HUES64 (cell line): ENCODE measurements at regions not wholly inside any gene's neighbourhood (a gene's known extent, or its start where the extent isn't known, plus 50 kb on each side); places are given as distances from the start of the nearest gene placed in this dataset.
"Not testable (repeated sequence)": the region's sequence is repeated elsewhere in the genome, so short reads cannot be mapped to it uniquely, and the experiment has no call there.

ENCODE experiments used
- H3K27ac ChIP-seq: 2 replicates; pipeline ENCODE4 v1.7.0; 2013; ENCODE audit warnings: low read depth, low read length, inconsistent platforms
- H3K27me3 ChIP-seq: 2 replicates; pipeline ENCODE4 v1.6.1; 2013; ENCODE audit warnings: mild to moderate bottlenecking, low read length; ENCODE audit not compliant: insufficient read depth
- H3K36me3 ChIP-seq: 2 replicates; pipeline ENCODE4 v1.6.1; 2013; ENCODE audit warnings: mild to moderate bottlenecking, low read length; ENCODE audit not compliant: insufficient read depth
- H3K4me1 ChIP-seq: 2 replicates; pipeline ENCODE4 v1.6.1; 2013; ENCODE audit warnings: mild to moderate bottlenecking, low read length, moderate library complexity; ENCODE audit not compliant: insufficient read depth
- H3K4me3 ChIP-seq: 2 replicates; pipeline ENCODE4 v1.5.1; 2013; ENCODE audit warnings: mild to moderate bottlenecking, low read length, moderate library complexity
- H3K9ac ChIP-seq: 2 replicates; pipeline ENCODE4 v1.6.1; 2013; ENCODE audit warnings: mild to moderate bottlenecking, low read depth, low read length
- H3K9me3 ChIP-seq: 2 replicates; pipeline ENCODE4 v1.6.1; 2013; ENCODE audit warnings: low read depth, low read length; ENCODE audit not compliant: insufficient read depth
- WGBS: fragments of 150-250, 120-280 bp; methylation state at CpG from one replicate; pipeline ENCODE4 v1.1.7; 2013; ENCODE audit warnings: missing lambda C conversion rate; 5-methylcytosine and 5-hydroxymethylcytosine counted together

DNA sequence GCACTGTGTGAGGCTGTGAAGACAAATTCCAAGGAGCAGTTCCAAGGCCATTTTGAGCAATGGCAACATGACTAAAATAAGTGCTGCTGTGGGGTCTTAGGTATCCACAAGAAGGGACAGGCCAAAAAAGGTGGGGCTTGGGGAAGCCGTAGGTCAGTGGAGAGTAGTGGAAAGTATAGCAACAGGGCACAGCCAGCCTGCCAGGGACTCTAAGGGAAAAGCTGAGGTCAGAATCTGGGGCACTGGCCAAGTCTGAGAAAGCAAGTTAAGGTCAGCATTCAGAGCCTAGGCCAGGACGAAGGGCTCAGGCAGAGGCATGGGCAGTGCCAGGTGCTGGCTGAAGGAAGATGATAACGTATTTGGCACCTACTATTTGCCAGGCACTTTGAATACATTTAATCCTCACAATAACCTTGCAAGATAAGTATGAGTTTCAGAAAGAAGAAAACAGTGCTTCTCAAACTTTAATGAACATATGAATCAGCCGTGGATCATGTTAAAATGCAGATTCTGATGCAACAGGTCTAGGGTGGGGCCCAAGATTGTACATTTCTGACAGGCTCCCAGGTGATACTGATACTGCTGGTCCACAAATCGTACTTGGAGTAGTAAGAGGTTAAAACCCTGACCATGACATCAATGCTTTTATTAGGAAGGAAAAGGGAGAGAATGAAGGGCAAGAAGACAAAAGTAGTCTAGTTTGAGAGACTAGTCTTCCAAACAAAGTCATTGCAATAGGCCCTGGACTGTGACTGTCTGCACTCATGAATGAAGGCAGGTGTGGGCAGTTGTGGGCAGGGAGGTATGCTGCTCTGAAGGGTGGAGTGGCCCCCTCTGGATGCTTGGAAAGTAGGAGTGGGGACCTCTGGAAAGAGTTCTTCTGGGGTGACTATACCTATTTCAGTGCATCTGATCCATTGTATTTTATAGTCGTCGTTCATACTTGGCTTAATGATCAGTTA is 106.3 kb upstream of the ANKRD28 start:
- no peak overlapping the region for H3K27ac ChIP-seq
- H3K36me3 ChIP-seq = no peaks in the 10 kb centered on the region
- H3K27me3 ChIP-seq = no peaks in the 10 kb centered on the region
- H3K4me3 ChIP-seq = no peak overlapping the region
- no peaks in the 10 kb centered on the region for H3K9me3 ChIP-seq
- H3K4me1 ChIP-seq = peaks cover 3% of the 10 kb centered on the region; the same call in 1 of the 2 replicates
- 83% methylated on average over 7 of the region's 7 CpGs for WGBS
- no peak overlapping the region for H3K9ac ChIP-seq

DNA sequence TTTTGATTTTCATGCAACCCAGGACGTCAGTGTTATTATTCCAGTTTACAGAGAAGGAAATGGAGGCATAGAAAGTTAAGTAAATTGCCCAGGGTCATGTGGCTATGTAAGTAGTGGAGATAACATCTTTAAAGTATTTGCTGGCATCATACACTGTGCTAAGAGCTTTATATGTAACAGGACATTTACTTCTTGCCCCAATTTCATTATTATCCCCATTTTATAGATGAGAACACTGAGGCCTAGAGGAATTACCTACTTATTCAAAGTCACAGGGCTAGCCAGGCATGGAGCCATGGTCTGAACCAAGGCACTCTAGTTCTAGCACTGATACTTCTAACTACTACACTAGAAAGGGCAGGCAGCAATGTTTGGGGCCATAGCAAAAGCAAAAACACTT is 107.3 kb upstream of the ANKRD28 start:
- Histone ChIP-seq H3K4me1 (no peaks in the 10 kb centered on the region), H3K36me3 (no peaks in the 10 kb centered on the region), H3K9me3 (no peaks in the 10 kb centered on the region), H3K27ac (no peak overlapping the region), H3K27me3 (no peaks in the 10 kb centered on the region), H3K4me3 (no peak overlapping the region), H3K9ac (no peak overlapping the region)
- WGBS = 100% methylated on average over 1 of the region's 1 CpG

DNA sequence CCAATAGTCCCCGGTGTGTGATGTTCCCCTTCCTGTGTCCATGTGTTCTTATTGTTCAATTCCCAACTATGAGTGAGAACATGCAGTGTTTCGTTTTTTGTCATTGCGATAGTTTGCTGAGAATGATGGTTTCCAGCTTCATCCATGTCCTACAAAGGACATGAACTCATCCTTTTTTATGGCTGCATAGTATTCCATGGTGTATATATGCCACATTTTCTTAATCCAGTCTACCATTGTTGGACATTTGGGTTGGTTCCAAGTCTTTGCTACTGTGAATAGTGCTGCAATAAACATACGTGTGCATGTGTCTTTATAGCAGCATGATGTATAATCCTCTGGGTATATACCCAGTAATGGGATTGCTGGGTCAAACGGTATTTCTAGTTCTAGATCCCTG is 109.6 kb upstream of the ANKRD28 start:
- not testable (repeated sequence) for H3K4me1 ChIP-seq, H3K27ac ChIP-seq, H3K9me3 ChIP-seq, H3K4me3 ChIP-seq, H3K27me3 ChIP-seq, H3K36me3 ChIP-seq, H3K9ac ChIP-seq
- 100% methylated on average over 2 of the region's 5 CpGs for WGBS

DNA sequence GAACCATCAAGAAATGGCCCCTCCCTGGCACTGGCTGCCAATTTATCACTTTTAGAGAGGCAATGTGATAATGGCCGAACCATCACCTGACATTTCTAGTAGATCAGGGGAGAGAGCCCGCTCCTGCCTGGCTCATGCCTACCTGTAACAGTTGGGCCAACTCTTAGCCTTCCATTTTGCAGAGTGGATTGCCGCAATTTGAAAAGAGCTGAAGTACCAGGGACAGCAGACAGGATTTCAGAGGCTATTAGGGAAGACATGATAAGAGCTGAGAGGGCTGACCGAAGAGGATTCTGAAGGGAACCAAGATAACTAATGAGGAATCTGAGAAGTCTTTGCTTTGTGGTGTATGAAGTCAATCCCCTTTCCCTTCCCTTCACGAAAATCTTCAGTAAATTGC is 121.2 kb upstream of the ANKRD28 start:
- 93% methylated on average over 4 of the region's 5 CpGs for WGBS
- no peaks in the 10 kb centered on the region for H3K27me3 ChIP-seq
- no peak overlapping the region for H3K9ac ChIP-seq
- no peak overlapping the region for H3K4me3 ChIP-seq
- peaks cover 6% of the 10 kb centered on the region for H3K9me3 ChIP-seq
- no peaks in the 10 kb centered on the region for H3K4me1 ChIP-seq
- H3K36me3 ChIP-seq = no peaks in the 10 kb centered on the region
- no peak overlapping the region for H3K27ac ChIP-seq

DNA sequence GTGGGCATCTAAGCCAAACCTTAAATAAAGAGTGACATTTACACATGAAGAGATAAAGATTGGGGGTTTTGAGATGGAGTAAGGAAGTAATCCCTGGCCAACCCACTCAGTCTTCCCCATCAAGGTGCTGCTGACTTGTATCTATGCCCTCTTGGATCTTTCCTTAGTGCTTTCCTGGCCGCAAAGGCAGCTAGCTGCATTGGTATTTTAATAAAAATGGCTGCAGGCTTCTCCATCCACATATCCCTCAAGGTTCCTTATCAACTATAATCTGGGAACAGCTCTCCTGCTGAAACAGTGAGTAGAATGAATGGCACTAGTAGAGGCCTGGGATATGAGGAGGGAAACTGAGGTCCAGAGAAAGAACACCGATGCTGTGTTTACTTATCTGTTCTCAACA is 122.2 kb upstream of the ANKRD28 start:
- H3K4me3 ChIP-seq = no peak overlapping the region
- no peak overlapping the region for H3K27ac ChIP-seq
- no peak overlapping the region for H3K9ac ChIP-seq
- no peaks in the 10 kb centered on the region for H3K4me1 ChIP-seq
- WGBS = no CpG with 5 or more reads among the region's 2 CpGs
- no peaks in the 10 kb centered on the region for H3K27me3 ChIP-seq
- no peaks in the 10 kb centered on the region for H3K9me3 ChIP-seq
- H3K36me3 ChIP-seq = no peaks in the 10 kb centered on the region

DNA sequence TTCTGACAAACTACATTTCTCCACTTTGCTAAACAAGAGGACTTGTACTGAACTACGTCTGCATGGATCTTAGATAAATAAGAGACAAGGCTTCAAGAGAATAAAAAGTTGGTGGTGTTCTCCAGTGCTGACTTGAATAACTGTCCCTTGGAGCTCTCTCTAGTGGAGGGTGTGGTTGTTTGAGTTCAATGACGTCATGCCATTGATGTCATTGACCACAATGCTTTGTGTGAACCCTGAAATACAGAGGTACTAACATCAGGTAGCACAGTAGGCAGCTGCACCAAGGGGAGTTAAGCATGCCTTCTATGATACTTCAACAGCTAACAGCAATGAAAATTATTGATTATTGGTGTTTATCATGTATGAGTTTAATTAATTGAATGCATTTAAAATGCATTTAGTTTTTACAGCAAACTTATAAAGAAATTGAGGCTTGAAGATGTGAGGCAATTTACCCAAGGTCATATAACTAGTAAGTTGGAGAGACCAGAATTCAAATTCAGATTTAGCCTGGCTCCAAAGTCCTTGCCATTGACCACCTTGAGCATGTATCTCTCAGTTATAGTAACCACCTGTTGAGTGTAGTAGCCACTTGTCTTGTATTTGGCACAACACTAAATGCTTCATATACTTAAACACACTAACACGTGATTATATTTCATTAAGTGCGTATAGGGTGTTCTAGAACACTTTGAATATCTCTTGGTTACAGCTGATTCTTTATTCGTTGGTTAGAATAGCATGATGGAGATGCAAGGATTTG is 126.0 kb upstream of the ANKRD28 start:
- Histone ChIP-seq H3K9ac (no peak overlapping the region), H3K27ac (no peak overlapping the region), H3K9me3 (no peaks in the 10 kb centered on the region), H3K4me1 (no peaks in the 10 kb centered on the region), H3K4me3 (no peak overlapping the region), H3K36me3 (no peaks in the 10 kb centered on the region), H3K27me3 (no peaks in the 10 kb centered on the region)
- 88% methylated on average over 5 of the region's 5 CpGs for WGBS

DNA sequence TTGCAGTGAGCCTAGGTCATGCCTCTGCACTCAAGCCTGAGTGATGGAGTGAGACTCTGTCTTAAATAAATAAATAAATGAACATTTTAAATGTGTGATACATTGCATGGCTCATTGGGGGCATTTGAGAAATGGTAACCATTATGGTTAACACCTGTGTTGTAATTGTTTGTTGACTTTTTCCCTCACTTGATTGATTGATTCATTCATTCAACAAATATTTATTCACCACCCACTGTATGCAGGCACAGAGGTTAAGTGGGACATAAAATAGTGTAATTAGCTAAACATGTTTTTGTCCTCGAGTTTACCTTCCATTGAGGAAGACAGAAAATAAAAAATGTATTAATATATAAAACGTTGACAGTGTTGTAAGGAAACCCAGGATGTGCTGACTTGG is 127.1 kb upstream of the ANKRD28 start:
- H3K27me3 ChIP-seq = no peaks in the 10 kb centered on the region
- WGBS = 96% methylated on average over 2 of the region's 2 CpGs
- H3K36me3 ChIP-seq = no peaks in the 10 kb centered on the region
- no peak overlapping the region for H3K4me3 ChIP-seq
- H3K4me1 ChIP-seq = no peaks in the 10 kb centered on the region
- H3K27ac ChIP-seq = no peak overlapping the region
- H3K9ac ChIP-seq = no peak overlapping the region
- H3K9me3 ChIP-seq = no peaks in the 10 kb centered on the region

DNA sequence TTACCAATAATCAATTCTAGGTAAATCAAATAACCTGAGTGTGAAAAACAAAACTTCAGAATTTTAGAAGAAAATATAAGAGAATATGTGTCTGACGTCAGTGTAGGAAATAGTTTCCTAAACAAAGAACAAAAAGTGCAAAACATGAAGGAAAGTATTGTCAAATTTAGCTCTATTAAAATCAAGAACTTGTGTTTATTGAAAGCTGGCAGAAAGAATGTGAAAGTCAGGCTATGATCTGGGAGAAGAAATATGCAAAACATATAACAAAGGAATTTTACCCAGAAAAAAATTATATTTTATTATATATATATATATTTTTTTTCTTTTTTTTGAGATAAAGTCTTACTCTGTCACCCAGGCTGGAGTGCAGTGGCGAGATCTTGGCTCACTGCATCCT is 129.1 kb upstream of the ANKRD28 start:
- H3K9me3 ChIP-seq = no peaks in the 10 kb centered on the region
- H3K9ac ChIP-seq = no peak overlapping the region
- WGBS = 97% methylated on average over 2 of the region's 2 CpGs
- no peaks in the 10 kb centered on the region for H3K36me3 ChIP-seq
- H3K27ac ChIP-seq = no peak overlapping the region
- H3K27me3 ChIP-seq = no peaks in the 10 kb centered on the region
- no peak overlapping the region for H3K4me3 ChIP-seq
- peaks cover 5% of the 10 kb centered on the region; the same call in 1 of the 2 replicates for H3K4me1 ChIP-seq

DNA sequence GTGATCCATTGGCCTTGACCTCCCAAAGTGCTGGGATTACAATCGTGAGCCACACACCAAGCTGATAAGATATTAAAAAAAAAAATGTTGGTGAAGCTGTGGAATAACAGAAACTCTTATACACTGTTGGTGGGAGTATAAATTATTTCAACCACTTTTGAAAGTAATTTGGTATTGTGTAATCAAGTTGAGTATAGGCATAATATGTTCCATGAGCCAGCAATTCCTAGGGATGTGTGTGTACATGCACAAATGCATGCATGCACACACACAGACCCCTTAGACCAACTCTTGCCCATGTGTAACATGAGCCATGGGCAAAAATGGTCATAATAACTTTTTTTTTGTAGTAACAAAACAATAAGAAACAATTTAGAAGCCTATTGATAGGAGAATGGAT is 130.2 kb upstream of the ANKRD28 start:
- H3K27ac ChIP-seq = no peak overlapping the region
- H3K9ac ChIP-seq = no peak overlapping the region
- H3K9me3 ChIP-seq = no peaks in the 10 kb centered on the region
- WGBS = 100% methylated on average over 1 of the region's 1 CpG
- H3K27me3 ChIP-seq = no peaks in the 10 kb centered on the region
- H3K36me3 ChIP-seq = no peaks in the 10 kb centered on the region
- H3K4me3 ChIP-seq = no peak overlapping the region
- H3K4me1 ChIP-seq = peaks cover 5% of the 10 kb centered on the region; the same call in 1 of the 2 replicates

DNA sequence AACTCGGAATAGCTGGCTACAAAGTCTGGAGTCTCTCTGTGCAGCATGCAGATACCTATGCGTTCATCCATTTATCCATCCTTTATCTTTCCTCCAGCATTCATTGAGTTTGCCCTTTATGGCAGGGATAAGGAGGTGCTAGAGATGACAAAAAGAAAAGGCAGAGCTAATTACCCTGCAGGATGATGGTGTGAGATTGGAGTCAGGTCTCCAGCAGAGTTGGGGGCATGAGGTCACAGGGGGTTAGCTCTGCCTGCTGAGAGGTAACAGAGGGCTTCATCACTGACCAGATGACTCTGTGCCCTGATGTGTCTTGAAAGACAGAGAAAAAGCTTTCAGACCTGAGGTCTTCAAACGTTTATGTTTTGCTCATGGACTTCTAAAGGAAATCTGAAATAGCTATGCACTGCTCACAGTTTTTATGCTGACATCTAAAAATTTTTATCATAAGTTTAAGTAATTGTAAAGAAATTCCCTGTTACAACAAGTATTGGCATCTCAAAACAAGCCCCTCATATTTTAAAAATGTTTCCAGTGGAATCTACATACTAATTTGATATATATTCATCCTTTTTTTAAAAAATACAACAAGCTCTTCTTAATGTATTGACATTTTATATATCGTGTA is 132.3 kb upstream of the ANKRD28 start:
- no peaks in the 10 kb centered on the region for H3K27me3 ChIP-seq
- no peak overlapping the region for H3K4me3 ChIP-seq
- H3K36me3 ChIP-seq = no peaks in the 10 kb centered on the region
- H3K9me3 ChIP-seq = no peaks in the 10 kb centered on the region
- no peak overlapping the region for H3K9ac ChIP-seq
- peaks cover 5% of the 10 kb centered on the region; the same call in 1 of the 2 replicates for H3K4me1 ChIP-seq
- no peak overlapping the region for H3K27ac ChIP-seq
- WGBS = 46% methylated on average over 3 of the region's 4 CpGs
